Natural killer cell (primary cell): ENCODE measurements at regions not wholly inside any gene's neighbourhood (a gene's known extent, or its start where the extent isn't known, plus 50 kb on each side); places are given as distances from the start of the nearest gene placed in this dataset.

Experiments used
- ATAC-seq, 3 donors: fragments of 150-1000 bp in 2 of 3; fragments of 200-7000 bp in 1 of 3; cut with Tn5 transposase; 1 replicate in 1 of 3; 2 replicates in 2 of 3; pipeline ENCODE4 v1.10.0; 2021; ENCODE audit warnings: mild to moderate bottlenecking in 2 of 3, moderate library complexity in 2 of 3
- DNase-seq, 2 donors: peaks; one replicate each; pipeline versions ENCODE4 v3.0.0 to v3.0.0-alpha.2; 2013 to 2021; ENCODE audit warnings: mixed read lengths in 1 of 2
- H3K27ac ChIP-seq: one replicate; pipeline ENCODE4 v1.5.1; 2013; ENCODE audit warnings: mild to moderate bottlenecking, low read length
- H3K27me3 ChIP-seq: one replicate; pipeline ENCODE4 v1.6.1; 2013; ENCODE audit warnings: low read length; ENCODE audit not compliant: control insufficient read depth, insufficient read depth
- H3K36me3 ChIP-seq: one replicate; pipeline ENCODE4 v1.6.1; 2013; ENCODE audit warnings: low read length; ENCODE audit not compliant: control insufficient read depth, insufficient read depth
- H3K4me1 ChIP-seq: one replicate; pipeline ENCODE4 v1.6.1; 2013; ENCODE audit warnings: low read length; ENCODE audit not compliant: control insufficient read depth, insufficient read depth
- H3K4me3 ChIP-seq: one replicate; pipeline ENCODE4 v1.5.1; 2013; ENCODE audit warnings: low read length
- H3K9me3 ChIP-seq: one replicate; pipeline ENCODE4 v1.6.1; 2013; ENCODE audit warnings: low read length; ENCODE audit not compliant: control insufficient read depth, insufficient read depth
- H3K27ac Mint-ChIP-seq, 2 donors: one replicate each; pipeline ENCODE4 v1.8.0; 2022; ENCODE audit warnings: mild to moderate bottlenecking in 2 of 2, mixed read lengths in 2 of 2, moderate library complexity in 1 of 2
- H3K27me3 Mint-ChIP-seq, 2 donors: one replicate each; pipeline ENCODE4 v1.8.0; 2022; ENCODE audit warnings: low read depth in 2 of 2, mixed read lengths in 2 of 2
- H3K36me3 Mint-ChIP-seq: one replicate; pipeline ENCODE4 v1.8.0; 2022; ENCODE audit warnings: mixed read lengths
- H3K4me1 Mint-ChIP-seq, 2 donors: one replicate each; pipeline ENCODE4 v1.8.0; 2022; ENCODE audit warnings: mixed read lengths in 2 of 2
- H3K4me3 Mint-ChIP-seq: one replicate; pipeline ENCODE4 v1.8.0; 2022; ENCODE audit warnings: mild to moderate bottlenecking, moderate library complexity, mixed read lengths
- H3K9me3 Mint-ChIP-seq, 2 donors: one replicate each; pipeline ENCODE4 v1.8.0; 2022; ENCODE audit warnings: mixed read lengths in 2 of 2
- CTCF ChIP-seq: fragments of 200-600 bp; IDR thresholded peaks from one replicate; pipeline ENCODE4 v1.8.0; 2022; ENCODE audit warnings: antibody characterized with exemption
- WGBS: methylation state at CpG from one replicate; pipeline ENCODE4 v1.1.7; 2013; ENCODE audit warnings: missing lambda C conversion rate; ENCODE audit not compliant: insufficient coverage; 5-methylcytosine and 5-hydroxymethylcytosine counted together
- intact Hi-C: fragments of 100-400 bp; cut with micrococcal nuclease; formaldehyde crosslinking; loops from one replicate; pipeline ENCODE4 v1.14.2; 2022

GRCh38 chr6:44022296-44022661 is 105.0 kb downstream of the MRPL14 start:
- no peaks in the 10 kb centered on the region for H3K36me3 ChIP-seq
- H3K9me3 ChIP-seq: no peaks in the 10 kb centered on the region
- no peaks in the 10 kb centered on the region for H3K27me3 ChIP-seq
- H3K4me3 ChIP-seq: no peak overlapping the region
- H3K4me1 Mint-ChIP-seq: no peaks in the 10 kb centered on the region
- H3K27me3 Mint-ChIP-seq: peaks cover 16 to 23% of the 10 kb centered on the region in 2 donors
- WGBS: 63% methylated on average over 7 of the region's 7 CpGs
- TF ChIP-seq CTCF: no peak
- ATAC-seq (no peak), DNase-seq (no peak)
- H3K4me1 ChIP-seq: no peaks in the 10 kb centered on the region
- no peak overlapping the region for H3K27ac Mint-ChIP-seq
- intact Hi-C loops: no loop called here
- H3K27ac ChIP-seq: no peak overlapping the region
- no peak overlapping the region for H3K4me3 Mint-ChIP-seq
- H3K9me3 Mint-ChIP-seq: no peaks in the 10 kb centered on the region
- H3K36me3 Mint-ChIP-seq: no peaks in the 10 kb centered on the region

DNA sequence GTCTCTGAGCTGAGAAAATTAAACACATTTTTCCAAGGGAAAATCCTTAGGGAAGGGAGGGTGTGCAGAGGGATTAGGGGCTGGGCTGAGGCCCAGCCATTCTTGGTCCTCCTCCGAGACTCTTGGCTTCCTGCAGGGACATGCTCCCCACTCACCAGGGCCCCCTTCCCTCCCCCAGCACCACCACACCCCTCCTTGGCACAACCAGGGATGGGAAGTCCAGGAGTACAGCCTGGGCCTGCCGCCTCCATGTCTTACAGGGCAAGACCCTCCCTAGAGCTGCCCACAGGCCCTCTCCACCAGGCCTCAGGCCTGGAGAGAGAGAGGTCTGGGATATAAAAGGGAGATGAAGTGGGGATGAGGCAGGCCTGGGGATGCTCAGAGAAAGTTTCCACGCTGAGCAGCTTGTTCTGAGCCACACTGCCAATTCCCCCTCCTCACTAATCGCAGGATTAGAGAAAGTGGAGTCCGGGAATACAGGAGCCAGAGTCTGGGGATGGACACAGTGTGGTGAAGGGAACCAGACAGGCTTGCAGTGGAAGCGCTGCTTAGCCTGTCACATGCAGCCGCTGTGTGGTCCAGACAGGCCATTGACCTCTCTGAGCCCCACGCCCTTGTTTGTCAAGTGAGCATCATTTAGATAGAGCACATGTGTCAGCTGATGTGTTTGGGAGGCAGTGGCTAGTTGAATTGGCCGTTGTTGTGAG is 105.5 kb downstream of the MRPL14 start:
- Mint-ChIP-seq H3K36me3 (no peaks in the 10 kb centered on the region), H3K4me1 (no peaks in the 10 kb centered on the region), H3K9me3 (no peaks in the 10 kb centered on the region), H3K4me3 (no peak overlapping the region), H3K27me3 (peaks cover 13 to 18% of the 10 kb centered on the region in 2 donors), H3K27ac (no peak overlapping the region)
- Histone ChIP-seq H3K36me3 (no peaks in the 10 kb centered on the region), H3K4me1 (no peaks in the 10 kb centered on the region), H3K27me3 (no peaks in the 10 kb centered on the region), H3K4me3 (no peak overlapping the region), H3K9me3 (no peaks in the 10 kb centered on the region), H3K27ac (no peak overlapping the region)
- WGBS: 76% methylated on average over 8 of the region's 9 CpGs
- ATAC-seq (no peak), DNase-seq (no peak)
- no peak for TF ChIP-seq CTCF
- intact Hi-C loops: no loop called here

GRCh38 chr6:44020664-44021425 is 106.4 kb downstream of the MRPL14 start:
- Histone ChIP-seq H3K27me3 (no peaks in the 10 kb centered on the region), H3K36me3 (no peaks in the 10 kb centered on the region), H3K4me3 (no peak overlapping the region), H3K9me3 (no peaks in the 10 kb centered on the region), H3K27ac (no peak overlapping the region), H3K4me1 (no peaks in the 10 kb centered on the region)
- Mint-ChIP-seq H3K36me3 (no peaks in the 10 kb centered on the region), H3K27ac (no peak overlapping the region), H3K4me1 (no peaks in the 10 kb centered on the region), H3K9me3 (no peaks in the 10 kb centered on the region), H3K27me3 (peaks cover 10% of the 10 kb centered on the region in 2 donors), H3K4me3 (no peak overlapping the region)
- TF ChIP-seq CTCF: no peak
- ATAC-seq (no peak), DNase-seq (no peak)
- 86% methylated on average over 12 of the region's 12 CpGs for WGBS
- intact Hi-C loops: no loop called here
